ENCODE measurements at regions not wholly inside any gene's neighbourhood (a gene's known extent, or its start where the extent isn't known, plus 50 kb on each side); places are given as distances from the start of the nearest gene placed in this dataset.

- no peak for DNase-seq (ENCODE audit: low read depth in 2 of 2)
Observed at GRCh38 chr17:45680360-45680759, 103.8 kb upstream of the CRHR1 start.

- DNase-seq (ENCODE audit: low read depth in 2 of 2), result no peak
Observed at GRCh38 chr17:45681706-45682105, 102.4 kb upstream of the CRHR1 start.

GRCh38 chr17:45686250-45686649 is 97.9 kb upstream of the CRHR1 start:
- no peak for DNase-seq (ENCODE audit: low read depth in 2 of 2)

- DNase-seq (ENCODE audit: low read depth in 2 of 2), result no peak
Observed at GRCh38 chr17:45687594-45687993, 96.5 kb upstream of the CRHR1 start.

- no peak for DNase-seq (ENCODE audit: low read depth in 2 of 2)
Observed at GRCh38 chr17:45688353-45688752, 95.8 kb upstream of the CRHR1 start.

- no peak for DNase-seq (ENCODE audit: low read depth in 2 of 2)
Observed at GRCh38 chr17:45688820-45689219, 95.3 kb upstream of the CRHR1 start.

GRCh38 chr17:45689451-45689850 is 94.7 kb upstream of the CRHR1 start:
- no peak for DNase-seq (ENCODE audit: low read depth in 2 of 2)

GRCh38 chr17:45690625-45691275 is 93.4 kb upstream of the CRHR1 start:
- DNase-seq (ENCODE audit: low read depth in 2 of 2), result no peak

- no peak for DNase-seq (ENCODE audit: low read depth in 2 of 2)
Observed at GRCh38 chr17:45692661-45693060, 91.5 kb upstream of the CRHR1 start.

GRCh38 chr17:45693792-45694191 is 90.3 kb upstream of the CRHR1 start:
- no peak for DNase-seq (ENCODE audit: low read depth in 2 of 2)

- DNase-seq (ENCODE audit: low read depth in 2 of 2), result no peak
Observed at GRCh38 chr17:45696442-45696841, 87.7 kb upstream of the CRHR1 start.

GRCh38 chr17:45697076-45697475 is 87.0 kb upstream of the CRHR1 start:
- DNase-seq (ENCODE audit: low read depth in 2 of 2), result no peak

GRCh38 chr17:45700171-45701090 is 83.7 kb upstream of the CRHR1 start:
- DNase-seq (ENCODE audit: low read depth in 2 of 2), result no peak

- DNase-seq (ENCODE audit: low read depth in 2 of 2), result no peak
Observed at GRCh38 chr17:45702666-45703266, 81.4 kb upstream of the CRHR1 start.

GRCh38 chr17:45703348-45703747 is 80.8 kb upstream of the CRHR1 start:
- no peak for DNase-seq (ENCODE audit: low read depth in 2 of 2)

- DNase-seq (ENCODE audit: low read depth in 2 of 2), result no peak
Observed at GRCh38 chr17:45703806-45704205, 80.3 kb upstream of the CRHR1 start.

- DNase-seq (ENCODE audit: low read depth in 2 of 2), result no peak
Observed at GRCh38 chr17:45704251-45704650, 79.9 kb upstream of the CRHR1 start.

- no peak for DNase-seq (ENCODE audit: low read depth in 2 of 2)
Observed at GRCh38 chr17:45705123-45706009, 78.8 kb upstream of the CRHR1 start.

- no peak for DNase-seq (ENCODE audit: low read depth in 2 of 2)
Observed at GRCh38 chr17:45706033-45706432, 78.1 kb upstream of the CRHR1 start.

- no peak for DNase-seq (ENCODE audit: low read depth in 2 of 2)
Observed at GRCh38 chr17:45708707-45709290, 75.3 kb upstream of the CRHR1 start.

- DNase-seq (ENCODE audit: low read depth in 2 of 2), result no peak
Observed at GRCh38 chr17:45709728-45710288, 74.3 kb upstream of the CRHR1 start.

Measured in stimulated activated CD4-positive, alpha-beta T cell treated with anti-CD3 and anti-CD28 coated beads, Interleukin-12 subunit alpha, Interleukin-12 subunit beta, amount 100 ng/mL, for 24 hours (primary cell).